A549 (cell line): ENCODE measurements at regions not wholly inside any gene's neighbourhood (a gene's known extent, or its start where the extent isn't known, plus 50 kb on each side); places are given as distances from the start of the nearest gene placed in this dataset.

ENCODE experiments used
- ATAC-seq, 2 experiments: fragments of 200-7000 bp in 1 of 2; fragments of >200 bp in 1 of 2; cut with Nextera tagmentation in 1 of 2; cut with Tn5 transposase in 1 of 2; 3 replicates each; pipeline versions ENCODE4 v1.8.0 to v1.9.1; 2018 to 2020; ENCODE audit warnings: mild to moderate bottlenecking in 1 of 2, moderate library complexity in 1 of 2
- CTCF ChIA-PET: fragments of 300-600 bp; sonication (Branson Sonifier 250); formaldehyde crosslinking; extraction: SDS; loops from one replicate; lab custom pipeline; 2021; ENCODE audit warnings: antibody characterized with exemption, inconsistent platforms; lab: Yijun Ruan, JAX
- POLR2A ChIA-PET: fragments of 350-600 bp; formaldehyde crosslinking; extraction: SDS; loops from one replicate; lab custom pipeline; 2021; ENCODE audit warnings: antibody characterized with exemption, inconsistent platforms; lab: Yijun Ruan, JAX
- DNase-seq, 2 experiments: peaks; one replicate each; pipeline versions ENCODE4 v3.0.0 to v3.0.0-alpha.2; 2011 to 2016; ENCODE audit warnings: low read depth in 1 of 2, low spot score in 1 of 2
- FAIRE-seq: peaks from 2 replicates; lab custom pipeline; 2011; peaks lifted over from hg19 to GRCh38; lab: Jason Lieb, UNC
- H3K27ac ChIP-seq, 2 experiments: fragments of >200 bp; sonication (Bioruptor Twin); formaldehyde crosslinking; 3 replicates each; pipeline ENCODE4 v1.5.1; 2016 to 2017
- H3K4me1 ChIP-seq: fragments of >200 bp; sonication (Bioruptor Twin); formaldehyde crosslinking; 3 replicates; pipeline ENCODE4 v1.6.1; 2016
- H3K4me2 ChIP-seq: fragments of >200 bp; sonication (Bioruptor Twin); formaldehyde crosslinking; 3 replicates; pipeline ENCODE4 v1.6.1; 2016
- H3K4me3 ChIP-seq: fragments of >200 bp; sonication (Bioruptor Twin); formaldehyde crosslinking; 3 replicates; pipeline ENCODE4 v1.5.1; 2016
- H3K9me3 ChIP-seq: fragments of >200 bp; sonication (Bioruptor Twin); formaldehyde crosslinking; 3 replicates; pipeline ENCODE4 v1.6.1; 2016
- CBX2 ChIP-seq: fragments of 200-600 bp; sonication (generic); IDR thresholded peaks from 2 replicates; pipeline ENCODE4 v1.6.1; 2016; ENCODE audit warnings: low read depth, mild to moderate bottlenecking, borderline replicate concordance
- CEBPB ChIP-seq, 2 experiments: fragments of >200 bp in 1 of 2; sonication (Bioruptor Twin) in 1 of 2; formaldehyde crosslinking in 1 of 2; IDR thresholded peaks; 2 replicates each; pipeline ENCODE4 v1.6.1; 2012 to 2016
- CTCF ChIP-seq: fragments of >200 bp; sonication (Bioruptor Twin); formaldehyde crosslinking; IDR thresholded peaks from 3 replicates; pipeline ENCODE4 v1.5.1; 2016
- EHF ChIP-seq: fragments of 250-450 bp; sonication (Bioruptor Pico); IDR thresholded peaks from 2 replicates; pipeline ENCODE4 v1.5.0; 2020; ENCODE audit warnings: mild to moderate bottlenecking
- EHMT2 ChIP-seq: fragments of 200-600 bp; sonication (generic); IDR thresholded peaks from 2 replicates; pipeline ENCODE4 v1.6.1; 2016; ENCODE audit warnings: antibody characterized with exemption, low read depth, mild to moderate bottlenecking, moderate library complexity
- HMGXB4 ChIP-seq: fragments of 250-450 bp; sonication (Bioruptor Pico); IDR thresholded peaks from 2 replicates; pipeline ENCODE4 v1.5.0; 2021; ENCODE audit warnings: mild to moderate bottlenecking, moderate library complexity, borderline replicate concordance
- HOXA7 ChIP-seq: fragments of 250-450 bp; sonication (Bioruptor Pico); IDR thresholded peaks from 2 replicates; pipeline ENCODE4 v1.5.0; 2020; ENCODE audit warnings: mild to moderate bottlenecking, moderate library complexity
- HOXB5 ChIP-seq: fragments of 250-450 bp; sonication (Bioruptor Pico); IDR thresholded peaks from 2 replicates; pipeline ENCODE4 v1.5.0; 2020; ENCODE audit warnings: mild to moderate bottlenecking, moderate library complexity
- JUNB ChIP-seq: fragments of >200 bp; sonication (Bioruptor Twin); formaldehyde crosslinking; IDR thresholded peaks from 2 replicates; pipeline ENCODE4 v1.6.1; 2016
- MAFK ChIP-seq: fragments of 450-650 bp; IDR thresholded peaks from 2 replicates; pipeline ENCODE4 v1.6.1; 2014; ENCODE audit not compliant: partially characterized antibody
- MAX ChIP-seq: IDR thresholded peaks from 2 replicates; pipeline ENCODE4 v1.6.1; 2012
- NPAS2 ChIP-seq: fragments of 250-450 bp; sonication (Bioruptor Pico); IDR thresholded peaks from 2 replicates; pipeline ENCODE4 v1.8.0; 2022; ENCODE audit warnings: mild to moderate bottlenecking, moderate library complexity, borderline replicate concordance
- NR3C1 ChIP-seq: fragments of >200 bp; sonication (Bioruptor Twin); formaldehyde crosslinking; IDR thresholded peaks from 3 replicates; pipeline ENCODE4 v1.6.1; 2017
- PBX3 ChIP-seq: IDR thresholded peaks from 2 replicates; pipeline ENCODE4 v1.6.1; 2012
- PHF8 ChIP-seq: fragments of 200-600 bp; sonication (generic); IDR thresholded peaks from 2 replicates; pipeline ENCODE4 v1.6.1; 2016; ENCODE audit warnings: low read depth, mild to moderate bottlenecking, antibody characterized with exemption, moderate library complexity, borderline replicate concordance
- POLR2AphosphoS2 ChIP-seq: conservative IDR thresholded peaks from 2 replicates; pipeline ENCODE4 v1.6.1; 2012; ENCODE audit warnings: low read length, improper control_type of control experiment, inconsistent platforms
- RAD21 ChIP-seq, 2 experiments: fragments of >200 bp in 1 of 2; sonication (Bioruptor Twin) in 1 of 2; formaldehyde crosslinking in 1 of 2; IDR thresholded peaks in 1 of 2; conservative IDR thresholded peaks in 1 of 2; 2 replicates in 1 of 2; 3 replicates in 1 of 2; pipeline ENCODE4 v1.6.1; 2012 to 2018; ENCODE audit warnings: inconsistent platforms in 1 of 2
- REST ChIP-seq: fragments of 200-600 bp; sonication (generic); IDR thresholded peaks from 2 replicates; pipeline ENCODE4 v1.6.1; 2016; ENCODE audit warnings: antibody characterized with exemption, mild to moderate bottlenecking, moderate library complexity
- RFX5 ChIP-seq: fragments of 450-650 bp; IDR thresholded peaks from 2 replicates; pipeline ENCODE4 v1.7.1; 2014; ENCODE audit warnings: antibody characterized with exemption, mild to moderate bottlenecking, moderate library complexity
- RNF2 ChIP-seq: fragments of 200-600 bp; sonication (generic); IDR thresholded peaks from 2 replicates; pipeline ENCODE4 v1.6.1; 2016; ENCODE audit warnings: low read depth, mild to moderate bottlenecking, antibody characterized with exemption, moderate library complexity, borderline replicate concordance
- SREBF2 ChIP-seq: fragments of 450-650 bp; IDR thresholded peaks from 2 replicates; pipeline ENCODE4 v1.6.1; 2014; ENCODE audit warnings: mild to moderate bottlenecking, moderate library complexity
- USF2 ChIP-seq: fragments of 450-650 bp; IDR thresholded peaks from 2 replicates; pipeline ENCODE4 v1.6.1; 2014; ENCODE audit warnings: antibody characterized with exemption
- ZNF302 ChIP-seq: fragments of 250-450 bp; sonication (Bioruptor Pico); IDR thresholded peaks from 2 replicates; pipeline ENCODE4 v1.9.0; 2021; ENCODE audit warnings: inconsistent platforms, mild to moderate bottlenecking, moderate library complexity
- ZSCAN20 ChIP-seq: fragments of 250-450 bp; sonication (Bioruptor Pico); IDR thresholded peaks from 2 replicates; pipeline ENCODE4 v1.8.0; 2022; ENCODE audit warnings: mild to moderate bottlenecking, moderate library complexity
- WGBS: methylation state at CpG from one replicate; pipeline ENCODE4 v1.1.6; 2017; ENCODE audit errors: missing lambda C conversion rate; 5-methylcytosine and 5-hydroxymethylcytosine counted together

- TF ChIP-seq CTCF (no peak), RNF2 (no peak), HMGXB4 (no peak), USF2 (no peak), HOXA7 (no peak), EHF (CRISPR knock-in tag) (no peak), ZSCAN20 (no peak)
These were observed 535.8 kb upstream of the DAB1 start (continued) for GRCh38 chr1:57959531-57960241.

GRCh38 chr1:57957576-57957975 is 533.7 kb upstream of the DAB1 start:
- DNase-seq (no peak), ATAC-seq (no peak), FAIRE-seq (no peak)
- Histone ChIP-seq H3K27ac (no peak overlapping the region), H3K4me1 (no peaks in the 10 kb centered on the region), H3K4me3 (no peak overlapping the region), H3K4me2 (no peak overlapping the region), H3K9me3 (no peaks in the 10 kb centered on the region)
- POLR2A ChIA-PET = no interaction called here
- 13% methylated on average over 2 of the region's 2 CpGs for WGBS
- TF ChIP-seq JUNB = no peak
- TF ChIP-seq REST = no peak
- TF ChIP-seq PBX3 = no peak
- no peak for TF ChIP-seq RAD21 (conservative IDR thresholded peaks at IDR 0.05 in 1 of 2, IDR thresholded peaks at IDR 0.05 in 1 of 2)
- no peak for TF ChIP-seq HOXA7
- no peak for TF ChIP-seq RNF2
- TF ChIP-seq EHMT2 = no peak
- CTCF ChIA-PET = no interaction called here

- 13% methylated on average over 4 of the region's 4 CpGs for WGBS
- no peak for DNase-seq
- no peak for TF ChIP-seq SREBF2
- no peak for TF ChIP-seq ZNF302 (CRISPR knock-in tag)
- no peak for TF ChIP-seq NR3C1
- no peak for TF ChIP-seq ZSCAN20
- no peak for TF ChIP-seq RNF2
- no peak for TF ChIP-seq MAFK
- no peak for TF ChIP-seq MAX
- TF ChIP-seq RFX5 = no peak
- TF ChIP-seq POLR2AphosphoS2 = no peak
- no peak for TF ChIP-seq HOXB5 (CRISPR knock-in tag)
- no peak for TF ChIP-seq CEBPB (IDR thresholded peaks at IDR 0.05)
- TF ChIP-seq CBX2 = no peak
- TF ChIP-seq NPAS2 (CRISPR knock-in tag) = no peak
- TF ChIP-seq PHF8 = no peak
- TF ChIP-seq USF2 = no peak
These were observed 527.5 kb upstream of the DAB1 start for GRCh38 chr1:57951390-57951789.

More at GRCh38 chr1:57951390-57951789, 527.5 kb upstream of the DAB1 start:
- ATAC-seq (no peak), FAIRE-seq (no peak)
- H3K27ac ChIP-seq = no peak overlapping the region
- no peak overlapping the region for H3K4me2 ChIP-seq
- no peaks in the 10 kb centered on the region for H3K4me1 ChIP-seq
- ChIA-PET POLR2A (no interaction called here), CTCF (no interaction called here)
- no peaks in the 10 kb centered on the region for H3K9me3 ChIP-seq
- H3K4me3 ChIP-seq = no peak overlapping the region
